MM.1S (cell line): ENCODE measurements at regions not wholly inside any gene's neighbourhood (a gene's known extent, or its start where the extent isn't known, plus 50 kb on each side); places are given as distances from the start of the nearest gene placed in this dataset.

Experiments
- EZH2 ChIP-seq: fragments of 300-600 bp; sonication (generic); optimal IDR thresholded peaks from 2 replicates; pipeline ENCODE3; 2017; ENCODE audit warnings: low read depth, mild to moderate bottlenecking, antibody characterized with exemption, low read length, mixed read lengths
- TF ChIP-seq, protein P1 (sequence below): fragments of 300-600 bp; sonication (generic); IDR thresholded peaks from 2 replicates; pipeline ENCODE4 v1.5.1; 2016; ENCODE audit warnings: antibody characterized with exemption, low read length, mixed read lengths

DNA sequence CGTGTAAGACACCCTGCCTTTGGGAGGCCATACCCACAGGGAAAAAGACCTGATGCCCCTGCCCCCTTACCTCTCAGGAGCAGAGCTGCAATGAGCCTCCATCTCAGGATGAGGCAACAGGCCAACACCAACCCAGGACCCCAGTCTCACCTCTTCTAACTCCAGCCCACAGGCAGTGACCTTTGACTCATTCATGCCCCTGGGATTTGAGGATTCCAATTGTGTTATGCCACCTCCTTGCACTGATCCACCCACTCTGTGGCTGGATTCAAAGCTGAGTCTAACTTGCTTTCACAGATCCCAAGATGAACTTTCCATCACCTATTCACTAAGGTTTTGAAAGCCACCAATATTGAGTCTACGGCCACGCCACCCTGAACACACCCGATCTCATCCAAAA is 64.7 kb downstream of the MINAR1 start:
- TF ChIP-seq, protein P1, sequence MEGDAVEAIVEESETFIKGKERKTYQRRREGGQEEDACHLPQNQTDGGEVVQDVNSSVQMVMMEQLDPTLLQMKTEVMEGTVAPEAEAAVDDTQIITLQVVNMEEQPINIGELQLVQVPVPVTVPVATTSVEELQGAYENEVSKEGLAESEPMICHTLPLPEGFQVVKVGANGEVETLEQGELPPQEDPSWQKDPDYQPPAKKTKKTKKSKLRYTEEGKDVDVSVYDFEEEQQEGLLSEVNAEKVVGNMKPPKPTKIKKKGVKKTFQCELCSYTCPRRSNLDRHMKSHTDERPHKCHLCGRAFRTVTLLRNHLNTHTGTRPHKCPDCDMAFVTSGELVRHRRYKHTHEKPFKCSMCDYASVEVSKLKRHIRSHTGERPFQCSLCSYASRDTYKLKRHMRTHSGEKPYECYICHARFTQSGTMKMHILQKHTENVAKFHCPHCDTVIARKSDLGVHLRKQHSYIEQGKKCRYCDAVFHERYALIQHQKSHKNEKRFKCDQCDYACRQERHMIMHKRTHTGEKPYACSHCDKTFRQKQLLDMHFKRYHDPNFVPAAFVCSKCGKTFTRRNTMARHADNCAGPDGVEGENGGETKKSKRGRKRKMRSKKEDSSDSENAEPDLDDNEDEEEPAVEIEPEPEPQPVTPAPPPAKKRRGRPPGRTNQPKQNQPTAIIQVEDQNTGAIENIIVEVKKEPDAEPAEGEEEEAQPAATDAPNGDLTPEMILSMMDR = no peak
- no peak for TF ChIP-seq EZH2
